HG03097 (cell line): ENCODE measurements at regions not wholly inside any gene's neighbourhood (a gene's known extent, or its start where the extent isn't known, plus 50 kb on each side); places are given as distances from the start of the nearest gene placed in this dataset.
"Not testable (repeated sequence)": the region's sequence is repeated elsewhere in the genome, so short reads cannot be mapped to it uniquely, and the experiment has no call there.

Experiments
- ATAC-seq: cut with Tn5 transposase; IDR thresholded peaks from one replicate; pipeline ENCODE4 v1.9.1; 2021; ENCODE audit not compliant: unreplicated experiment, low FRiP score

DNA sequence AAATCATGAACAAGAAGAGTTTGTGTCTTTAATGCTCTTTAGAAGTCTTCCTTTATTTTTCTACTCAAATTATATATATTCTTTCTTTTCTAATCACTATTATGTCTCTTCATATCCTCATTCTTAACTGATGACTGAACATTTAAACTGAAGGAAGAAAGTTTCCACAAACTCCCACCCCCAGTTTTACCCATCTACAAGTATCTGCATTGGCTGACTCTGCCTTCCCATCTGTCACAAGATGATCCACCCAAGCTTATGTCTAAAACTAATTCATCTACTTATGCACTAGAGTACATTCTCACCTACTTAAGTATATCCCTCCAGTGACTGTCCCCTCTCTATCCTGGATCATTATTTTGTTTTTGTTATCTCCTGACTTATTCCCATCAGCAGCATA is 344.5 kb downstream of the PRR16 start:
- no peak for ATAC-seq

DNA sequence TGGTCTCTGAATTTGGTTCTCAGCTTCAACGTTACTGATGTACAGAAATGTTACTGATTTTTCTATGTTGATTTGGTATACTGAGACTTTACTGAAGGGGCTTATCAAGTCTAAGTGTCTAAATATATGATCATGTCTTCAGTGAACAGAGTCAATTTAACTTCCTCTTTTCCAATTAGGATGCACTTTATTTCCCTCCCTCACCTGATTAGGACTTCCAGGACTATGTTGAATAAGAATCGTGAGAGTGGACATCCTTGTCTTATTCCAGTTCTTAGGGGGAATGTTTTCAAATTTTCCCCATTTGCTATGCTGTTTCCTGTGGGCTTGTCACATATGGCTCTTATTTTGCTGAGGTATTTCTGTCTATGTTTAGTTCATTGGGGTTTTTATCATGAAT is 349.5 kb downstream of the PRR16 start:
- no peak for ATAC-seq

DNA sequence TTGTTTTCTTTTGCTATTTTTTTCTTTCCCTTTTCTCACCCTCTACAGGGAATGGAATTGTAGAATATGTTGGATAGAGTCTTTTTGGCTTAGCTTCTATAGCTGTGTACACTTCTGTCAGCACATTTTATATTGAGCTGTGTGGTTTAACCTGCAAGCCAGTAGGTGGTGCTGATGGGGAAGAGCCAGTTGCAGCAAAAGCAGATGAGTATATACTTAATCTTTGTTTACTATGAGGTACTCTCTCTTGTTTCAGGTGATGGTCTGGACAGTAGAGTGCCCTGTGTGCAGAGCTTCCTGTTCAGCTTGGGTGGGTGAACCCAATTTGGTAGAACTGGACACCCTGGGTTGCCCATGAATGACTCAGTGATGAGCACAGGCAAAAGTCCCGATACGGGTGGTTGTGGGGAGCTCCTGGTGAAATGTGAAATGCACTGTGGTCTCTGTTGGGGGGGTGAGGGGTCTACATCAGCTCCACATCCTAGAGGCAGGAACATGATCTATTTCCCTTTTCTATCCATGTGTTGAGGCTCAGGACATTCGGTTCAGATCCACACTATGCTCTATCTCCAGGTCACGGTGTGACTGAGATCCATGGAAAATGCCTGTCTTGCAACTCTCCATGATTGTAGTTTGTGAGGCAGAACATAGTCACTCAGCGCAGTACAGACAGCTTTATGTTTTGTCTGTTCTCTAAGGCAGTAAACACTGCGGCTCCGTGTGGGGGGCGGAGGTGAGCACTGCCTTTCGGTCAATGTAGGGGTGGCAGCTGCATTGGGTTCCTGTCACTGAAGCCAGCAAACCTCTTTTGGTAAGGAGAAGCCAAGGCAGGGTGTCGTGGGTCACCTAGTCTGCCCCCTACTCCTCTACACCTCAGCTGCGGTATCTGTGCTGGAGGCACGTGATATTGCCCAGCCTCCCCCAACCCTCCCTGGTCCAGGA is 353.2 kb downstream of the PRR16 start:
- no peak for ATAC-seq

- no peak for ATAC-seq
These were observed 354.0 kb downstream of the PRR16 start for GRCh38 chr5:120818128-120818527.

DNA sequence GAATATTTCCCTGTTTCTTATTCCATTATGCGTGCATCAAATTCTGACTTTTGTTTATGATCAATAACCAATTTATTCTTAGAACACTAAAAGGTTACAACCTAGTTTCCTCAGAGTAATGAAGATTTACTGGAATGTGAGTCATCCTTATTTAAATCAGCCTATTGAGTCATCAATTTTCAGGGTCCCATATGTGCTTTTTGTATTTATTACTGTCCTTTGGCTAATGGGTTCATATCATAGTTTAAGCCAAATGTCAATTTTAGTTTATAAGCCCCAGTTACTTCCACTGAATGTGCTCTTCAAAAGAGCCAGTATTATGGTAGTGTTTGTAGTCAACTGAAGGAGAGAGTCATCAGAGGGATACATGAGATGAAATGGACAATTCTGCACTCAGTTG is 359.2 kb downstream of the PRR16 start:
- no peak for ATAC-seq

DNA sequence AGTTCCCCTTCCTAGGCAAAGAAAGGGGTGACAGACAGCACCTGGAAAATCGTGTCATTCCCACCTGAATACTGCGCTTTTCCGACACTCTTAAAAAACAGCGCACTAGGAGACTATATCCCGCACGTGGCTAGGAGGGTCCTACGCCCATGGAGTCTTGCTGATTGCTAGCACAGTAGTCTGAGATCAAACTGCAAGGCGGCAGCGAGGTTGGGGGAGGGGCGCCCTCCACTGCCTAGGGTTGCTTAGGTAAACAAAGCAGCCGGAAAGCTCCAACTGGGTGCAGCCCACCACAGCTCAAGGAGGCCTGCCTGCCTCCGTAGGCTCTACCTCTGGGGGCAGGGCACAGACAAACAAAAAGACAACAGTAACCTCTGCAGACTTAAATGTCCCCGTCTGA is 367.5 kb downstream of the PRR16 start:
- not testable (repeated sequence) for ATAC-seq

- ATAC-seq, result no peak
These were observed 377.7 kb downstream of the PRR16 start for GRCh38 chr5:120841830-120842229.

- ATAC-seq, result no peak
These were observed 379.4 kb downstream of the PRR16 start for GRCh38 chr5:120843390-120843980.

GRCh38 chr5:120848883-120849282 is 384.8 kb downstream of the PRR16 start:
- no peak for ATAC-seq

- no peak for ATAC-seq
These were observed 388.2 kb downstream of the PRR16 start for GRCh38 chr5:120852222-120852860.

GRCh38 chr5:120866997-120867396 is 402.9 kb downstream of the PRR16 start:
- ATAC-seq, result no peak

GRCh38 chr5:120869831-120870230 is 405.7 kb downstream of the PRR16 start:
- ATAC-seq, result no peak

DNA sequence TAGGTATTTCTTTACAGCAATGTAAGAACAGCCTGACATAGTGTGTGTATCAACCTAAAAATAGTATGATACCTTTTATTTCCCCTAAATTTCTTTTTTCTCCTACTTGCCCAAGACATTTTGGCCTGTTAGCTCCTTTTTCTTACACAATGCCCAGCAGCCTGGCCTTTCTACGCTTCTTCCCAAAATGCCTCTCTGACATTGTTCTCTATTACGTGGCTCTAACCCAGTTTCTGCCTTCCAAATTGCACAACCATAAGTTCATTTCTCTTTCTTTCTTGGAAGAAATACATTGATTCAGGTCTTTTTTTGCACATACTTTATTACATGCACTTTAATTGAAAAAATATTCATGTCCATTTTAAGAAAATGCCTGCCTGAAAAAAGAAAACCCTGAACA is 408.2 kb downstream of the PRR16 start:
- ATAC-seq, result no peak

DNA sequence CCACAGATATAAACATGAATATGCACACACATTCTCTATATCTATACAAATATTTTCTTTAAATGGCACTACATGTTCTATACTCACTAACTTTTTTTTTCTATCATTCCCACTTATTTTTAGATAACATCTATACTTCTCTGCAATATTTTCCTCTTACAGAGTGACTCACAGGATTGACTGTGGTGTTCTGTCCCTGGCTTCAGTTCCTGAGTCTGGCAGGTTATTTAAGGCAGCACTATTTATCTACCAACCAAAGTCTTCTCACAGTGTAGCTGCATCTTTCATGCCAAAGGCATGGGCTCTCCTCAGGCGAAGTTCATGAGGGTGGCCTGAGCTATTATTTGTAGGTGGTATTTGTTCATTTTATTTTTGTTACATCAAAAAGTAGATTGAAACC is 409.0 kb downstream of the PRR16 start:
- ATAC-seq, result no peak

GRCh38 chr5:120874081-120874862 is 410.2 kb downstream of the PRR16 start:
- ATAC-seq, result no peak

GRCh38 chr5:120882038-120882775 is 418.1 kb downstream of the PRR16 start:
- no peak for ATAC-seq

DNA sequence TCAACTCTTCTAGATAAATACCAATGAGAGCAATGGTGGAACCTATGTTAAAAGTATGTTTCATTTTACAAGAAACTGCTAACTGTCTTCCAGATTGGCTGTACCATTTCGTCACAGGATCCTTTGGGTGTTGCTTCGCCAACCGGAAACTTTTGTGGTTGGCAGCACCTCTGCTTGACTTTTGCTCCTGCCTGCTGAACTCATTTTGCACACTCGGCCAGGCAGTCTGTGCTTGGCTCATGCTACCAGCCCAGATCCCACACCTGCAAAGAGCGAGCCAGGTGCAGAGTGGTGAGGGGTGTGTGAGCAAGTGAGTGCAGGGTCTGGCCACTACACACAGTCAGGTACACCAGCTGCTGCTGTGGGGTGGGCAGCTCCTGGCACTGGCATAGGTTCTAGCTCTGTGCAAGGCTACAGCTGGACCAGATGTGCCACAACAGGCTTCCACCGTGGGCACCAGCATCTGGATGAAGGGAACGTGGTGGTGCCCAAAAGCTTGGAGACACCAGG is 422.3 kb downstream of the PRR16 start:
- ATAC-seq, result no peak

DNA sequence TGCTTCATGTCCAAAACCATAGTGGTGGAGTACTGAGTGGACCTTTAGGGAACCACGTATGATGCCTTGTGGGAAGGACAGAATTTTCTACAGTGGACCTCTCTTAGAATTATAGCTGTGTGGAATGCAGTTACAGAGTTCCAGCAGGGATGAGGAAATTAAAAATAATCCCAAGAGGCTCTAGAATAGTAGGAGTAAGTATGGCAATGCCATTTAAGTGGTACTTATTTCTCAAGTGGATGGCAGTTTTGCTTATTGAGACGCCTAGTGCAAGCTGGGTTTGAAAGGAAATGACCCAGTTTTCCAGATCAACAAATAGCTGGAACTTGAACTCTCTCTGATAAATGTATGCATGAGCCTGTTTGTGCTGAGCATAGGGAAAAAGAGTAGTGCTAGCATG is 431.6 kb downstream of the PRR16 start:
- no peak for ATAC-seq

DNA sequence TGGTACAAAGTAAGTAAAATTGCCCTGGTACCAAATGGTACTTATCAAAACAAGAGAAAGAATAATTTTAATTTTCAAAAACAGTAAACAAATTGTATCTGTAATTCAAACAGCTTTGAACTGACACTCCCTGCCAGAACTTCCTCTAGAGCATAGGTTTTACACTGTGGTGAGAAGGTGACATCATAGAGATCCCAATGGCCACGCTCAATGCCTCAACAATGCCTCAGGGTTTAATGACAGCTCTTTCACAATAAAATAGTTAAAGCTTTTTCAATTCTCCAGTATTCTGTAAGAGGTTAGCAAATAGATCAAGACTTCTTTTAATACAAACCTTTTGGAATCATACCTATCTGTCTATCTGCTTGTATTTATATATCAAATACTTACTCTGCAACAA is 437.1 kb downstream of the PRR16 start:
- ATAC-seq, result no peak

GRCh38 chr5:120907953-120908352 is 443.9 kb downstream of the PRR16 start:
- ATAC-seq, result no peak
